ENCODE measurements at regions not wholly inside any gene's neighbourhood (a gene's known extent, or its start where the extent isn't known, plus 50 kb on each side); places are given as distances from the start of the nearest gene placed in this dataset.

- Mint-ChIP-seq H3K4me3 (ENCODE audit: low read depth) (no peak overlapping the region), H3K36me3 (ENCODE audit: insufficient read depth) (no peaks in the 10 kb centered on the region), H3K9me3 (ENCODE audit: low read depth) (no peaks in the 10 kb centered on the region), H3K27me3 (no peaks in the 10 kb centered on the region), H3K4me1 (ENCODE audit: low read depth) (peaks cover 22% of the 10 kb centered on the region), H3K27ac (peak overlapping the region; percentile 78)
- TF ChIP-seq CTCF (IDR thresholded peaks at IDR 0.05; ENCODE audit: unreplicated experiment) = no peak
- DNase-seq (ENCODE audit: low spot score, unreplicated experiment) = no peak
These were observed 50.8 kb upstream of the TSHZ2 start for GRCh38 chr20:52921340-52921739.

GRCh38 chr20:52918311-52918710 lies 53.8 kb upstream of the TSHZ2 start:
- H3K4me1 Mint-ChIP-seq (ENCODE audit: low read depth) = peaks cover 18% of the 10 kb centered on the region
- no peak overlapping the region for H3K4me3 Mint-ChIP-seq (ENCODE audit: low read depth)
- no peak overlapping the region for H3K27ac Mint-ChIP-seq
- no peaks in the 10 kb centered on the region for H3K27me3 Mint-ChIP-seq
- no peak for DNase-seq (ENCODE audit: low spot score, unreplicated experiment)
- H3K9me3 Mint-ChIP-seq (ENCODE audit: low read depth) = peaks cover 13% of the 10 kb centered on the region
- TF ChIP-seq CTCF (IDR thresholded peaks at IDR 0.05; ENCODE audit: unreplicated experiment) = no peak
- H3K36me3 Mint-ChIP-seq (ENCODE audit: insufficient read depth) = peaks cover 2% of the 10 kb centered on the region

- H3K27ac Mint-ChIP-seq = no peak overlapping the region
- peaks cover 2% of the 10 kb centered on the region for H3K36me3 Mint-ChIP-seq (ENCODE audit: insufficient read depth)
- H3K9me3 Mint-ChIP-seq (ENCODE audit: low read depth) = peaks cover 13% of the 10 kb centered on the region
- peaks cover 13% of the 10 kb centered on the region for H3K4me1 Mint-ChIP-seq (ENCODE audit: low read depth)
- no peak for DNase-seq (ENCODE audit: low spot score, unreplicated experiment)
- no peak for TF ChIP-seq CTCF (IDR thresholded peaks at IDR 0.05; ENCODE audit: unreplicated experiment)
- no peak overlapping the region for H3K4me3 Mint-ChIP-seq (ENCODE audit: low read depth)
- H3K27me3 Mint-ChIP-seq = no peaks in the 10 kb centered on the region
These were observed 56.6 kb upstream of the TSHZ2 start for GRCh38 chr20:52915564-52915963.

- Mint-ChIP-seq H3K4me3 (ENCODE audit: low read depth) (no peak overlapping the region), H3K36me3 (ENCODE audit: insufficient read depth) (peaks cover 2% of the 10 kb centered on the region), H3K4me1 (ENCODE audit: low read depth) (peaks cover 9% of the 10 kb centered on the region), H3K27ac (peak overlapping the region; percentile 44), H3K9me3 (ENCODE audit: low read depth) (peaks cover 13% of the 10 kb centered on the region), H3K27me3 (no peaks in the 10 kb centered on the region)
- TF ChIP-seq CTCF (IDR thresholded peaks at IDR 0.05; ENCODE audit: unreplicated experiment) = no peak
- no peak for DNase-seq (ENCODE audit: low spot score, unreplicated experiment)
These were observed 57.3 kb upstream of the TSHZ2 start for GRCh38 chr20:52914870-52915269.

GRCh38 chr20:52913650-52914387 lies 58.3 kb upstream of the TSHZ2 start:
- H3K27ac Mint-ChIP-seq = peak overlapping the region; percentile 39
- H3K4me3 Mint-ChIP-seq (ENCODE audit: low read depth) = no peak overlapping the region
- peaks cover 17% of the 10 kb centered on the region for H3K9me3 Mint-ChIP-seq (ENCODE audit: low read depth)

More at GRCh38 chr20:52913650-52914387, 58.3 kb upstream of the TSHZ2 start:
- TF ChIP-seq CTCF (IDR thresholded peaks at IDR 0.05; ENCODE audit: unreplicated experiment) = no peak
- H3K4me1 Mint-ChIP-seq (ENCODE audit: low read depth) = peaks cover 8% of the 10 kb centered on the region
- peaks cover 2% of the 10 kb centered on the region for H3K27me3 Mint-ChIP-seq
- DNase-seq (ENCODE audit: low spot score, unreplicated experiment) = no peak
- H3K36me3 Mint-ChIP-seq (ENCODE audit: insufficient read depth) = peaks cover 2% of the 10 kb centered on the region
